Suppressor macrophage treated with lipopolysaccharide for 1 hour (primary cell): ENCODE measurements at regions not wholly inside any gene's neighbourhood (a gene's known extent, or its start where the extent isn't known, plus 50 kb on each side); places are given as distances from the start of the nearest gene placed in this dataset.
"Not testable (repeated sequence)": the region's sequence is repeated elsewhere in the genome, so short reads cannot be mapped to it uniquely, and the experiment has no call there.

ENCODE experiments used
- DNase-seq, 3 donors: peaks; one replicate each; pipeline ENCODE4 v3.0.0-alpha.2; 2020 to 2022

DNA sequence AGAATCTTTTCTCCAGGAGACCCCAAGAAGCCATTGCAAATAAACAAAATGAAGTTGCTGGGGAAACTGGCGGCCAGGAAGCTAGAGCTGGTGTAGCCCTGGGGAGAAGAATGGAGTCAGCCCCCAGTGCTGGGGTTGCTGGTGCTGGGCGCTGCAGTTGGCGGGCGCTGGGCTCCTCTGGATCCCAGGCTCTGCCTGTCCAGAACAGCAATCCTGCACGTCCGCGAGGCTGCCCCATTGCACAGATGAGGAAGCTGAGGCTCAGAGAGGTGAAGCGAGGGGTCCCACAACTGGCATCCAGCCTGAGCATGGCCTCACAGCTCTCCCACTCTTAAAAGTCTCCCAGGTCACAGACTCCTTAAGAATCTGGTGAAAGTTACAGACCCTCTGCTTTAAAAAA, 161.1 kb downstream of the OR4M2 start:
- DNase-seq, result no peak

GRCh38 chr15:22242311-22242710, 162.0 kb downstream of the OR4M2 start:
- DNase-seq, result not testable (repeated sequence)

GRCh38 chr15:22243440-22244130, 163.3 kb downstream of the OR4M2 start:
- no peak for DNase-seq

- DNase-seq, result not testable (repeated sequence)
These were observed 169.2 kb downstream of the OR4M2 start for GRCh38 chr15:22249511-22249910.

- not testable (repeated sequence) for DNase-seq
These were observed 170.4 kb downstream of the OR4M2 start for GRCh38 chr15:22250501-22251290.

DNA sequence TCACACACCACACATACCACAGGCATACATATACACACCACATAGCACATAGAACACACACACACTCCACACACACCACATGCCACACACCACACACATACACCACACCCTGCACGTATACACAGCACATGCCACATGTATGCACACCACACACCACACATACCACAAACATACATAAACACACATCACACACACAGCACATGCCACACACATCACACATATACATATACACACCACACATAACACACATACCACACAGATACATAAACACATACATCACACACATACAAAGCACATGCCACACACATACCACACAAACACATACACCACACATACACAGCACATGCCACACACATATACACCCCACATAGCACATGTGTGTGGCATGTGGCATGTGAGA, 171.1 kb downstream of the OR4M2 start:
- no peak for DNase-seq

DNA sequence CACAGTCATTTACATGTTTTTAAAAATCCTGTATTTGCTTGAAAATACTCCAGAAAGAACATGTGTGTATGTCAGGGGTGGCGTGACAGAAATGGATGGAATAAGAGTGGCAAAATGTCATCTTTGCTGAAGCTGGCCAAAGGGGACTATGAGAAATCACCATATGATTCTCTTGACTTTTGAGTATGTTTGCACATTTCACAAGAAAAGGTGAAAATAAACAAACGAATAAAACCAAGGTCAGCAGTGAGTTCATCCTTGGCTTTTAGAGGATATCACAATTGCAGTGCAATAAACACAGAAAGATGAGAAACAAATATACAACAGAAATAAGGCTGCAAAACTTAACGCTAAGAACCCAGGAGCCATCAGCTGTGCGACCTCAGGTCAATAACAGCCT, 171.7 kb downstream of the OR4M2 start:
- not testable (repeated sequence) for DNase-seq

DNA sequence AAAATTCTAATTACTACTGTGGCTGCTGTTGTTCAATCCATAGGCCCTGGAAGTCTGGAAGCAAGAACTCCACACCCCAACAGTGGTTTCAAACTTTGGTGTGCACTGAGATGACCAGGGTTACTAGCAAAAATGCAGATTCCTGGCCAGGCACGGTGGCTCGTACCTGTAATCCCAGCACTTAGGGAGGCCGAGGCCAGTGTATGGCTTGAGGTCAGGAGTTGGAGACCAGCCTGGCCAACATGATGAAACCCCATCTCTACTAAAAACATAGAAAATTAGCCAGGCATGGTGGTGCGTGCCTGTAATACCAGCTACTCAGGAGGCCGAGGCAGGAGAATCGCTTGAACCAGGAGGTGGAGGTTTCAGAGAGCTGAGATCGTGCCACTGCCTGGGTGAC, 172.2 kb downstream of the OR4M2 start:
- not testable (repeated sequence) for DNase-seq

DNA sequence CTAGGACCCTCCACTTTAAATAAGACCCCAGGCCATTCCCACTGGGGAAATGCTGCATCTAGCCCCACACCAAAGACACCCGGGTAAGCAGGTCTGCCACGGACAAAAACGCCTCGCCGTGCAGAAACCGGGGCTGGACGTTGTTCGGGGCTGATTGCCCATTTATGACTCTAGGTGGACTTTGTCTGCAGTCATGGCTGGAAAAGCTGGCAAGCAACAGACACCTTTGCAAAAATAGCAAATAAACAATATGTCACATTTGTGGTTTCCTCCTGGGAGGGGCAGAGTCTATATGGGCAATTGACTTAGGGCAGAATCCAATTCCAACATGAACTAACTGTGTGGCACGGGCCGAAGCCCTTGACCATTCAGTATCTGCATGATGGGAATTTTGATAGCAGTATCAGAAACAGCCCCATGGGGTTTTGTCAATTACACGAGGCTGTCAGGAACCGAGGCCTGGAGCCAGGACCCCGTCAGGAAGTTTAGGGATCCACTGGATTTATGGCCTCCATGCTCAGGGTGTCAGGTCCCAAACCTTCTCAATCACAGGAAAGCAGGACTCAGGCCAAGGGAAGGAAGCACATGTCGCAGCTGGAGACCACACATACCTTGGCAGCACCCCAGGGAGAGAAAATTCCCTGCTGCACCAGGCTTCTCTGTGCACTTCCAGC, 172.8 kb downstream of the OR4M2 start:
- DNase-seq, result not testable (repeated sequence)

DNA sequence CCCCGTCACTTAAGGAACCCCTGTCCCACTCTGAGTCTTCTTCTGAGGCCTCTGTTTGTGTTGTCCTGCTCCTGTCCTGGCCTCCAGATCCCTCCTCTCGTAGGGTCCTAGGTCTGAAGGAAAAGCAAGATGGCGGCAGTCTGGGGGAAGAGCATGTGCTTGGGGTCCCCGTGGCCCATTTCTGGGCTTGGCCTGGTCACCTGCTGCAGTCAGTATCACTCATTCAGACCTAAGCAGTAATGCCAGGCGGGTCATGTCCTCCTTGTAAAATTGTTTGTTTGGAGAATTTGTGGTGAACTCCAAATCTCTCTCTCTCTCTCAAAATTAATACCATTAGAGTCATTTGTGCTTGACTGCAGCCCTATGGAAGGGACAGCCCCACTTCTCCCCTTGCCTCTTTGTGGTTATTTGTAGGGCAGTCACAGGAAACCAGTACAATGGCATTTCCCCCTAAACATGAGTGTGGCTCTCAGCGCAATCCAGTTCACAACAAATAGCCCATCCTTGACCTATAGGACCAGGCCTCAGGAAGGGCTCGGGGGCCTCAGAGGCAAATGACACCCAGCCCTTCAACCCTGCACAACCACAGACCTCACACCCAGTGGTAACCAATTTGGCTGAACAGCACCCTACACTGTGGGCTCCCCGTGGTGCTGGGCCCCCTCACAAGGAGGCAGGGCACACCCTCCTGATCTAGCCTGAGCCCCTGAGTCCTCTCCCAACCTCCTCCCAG, 173.5 kb downstream of the OR4M2 start:
- peak; percentile 60 to 69 (median 66) for DNase-seq

GRCh38 chr15:22254409-22255045, 174.2 kb downstream of the OR4M2 start:
- peak in 2 of 3 donors; percentile 38 to 48 for DNase-seq

DNA sequence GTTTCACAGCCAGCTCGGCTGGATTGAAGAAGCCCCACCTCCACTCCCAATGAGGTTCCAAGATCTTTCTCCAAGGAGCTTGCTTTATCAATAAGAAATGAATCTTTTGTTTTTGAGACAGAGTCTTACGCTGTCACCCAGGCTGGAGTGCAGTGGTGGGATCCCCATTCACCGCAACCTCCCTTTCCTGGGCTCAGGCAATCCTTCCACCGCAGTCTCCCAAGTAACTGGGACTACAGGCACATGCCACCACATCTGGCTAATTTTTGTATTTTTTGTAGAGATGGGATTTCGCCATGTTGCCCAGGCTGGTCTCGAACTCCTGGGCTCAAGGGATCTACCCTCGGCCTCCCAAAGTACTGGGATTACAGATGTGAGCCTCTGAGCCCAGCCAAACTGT, 175.3 kb downstream of the OR4M2 start:
- not testable (repeated sequence) for DNase-seq

DNA sequence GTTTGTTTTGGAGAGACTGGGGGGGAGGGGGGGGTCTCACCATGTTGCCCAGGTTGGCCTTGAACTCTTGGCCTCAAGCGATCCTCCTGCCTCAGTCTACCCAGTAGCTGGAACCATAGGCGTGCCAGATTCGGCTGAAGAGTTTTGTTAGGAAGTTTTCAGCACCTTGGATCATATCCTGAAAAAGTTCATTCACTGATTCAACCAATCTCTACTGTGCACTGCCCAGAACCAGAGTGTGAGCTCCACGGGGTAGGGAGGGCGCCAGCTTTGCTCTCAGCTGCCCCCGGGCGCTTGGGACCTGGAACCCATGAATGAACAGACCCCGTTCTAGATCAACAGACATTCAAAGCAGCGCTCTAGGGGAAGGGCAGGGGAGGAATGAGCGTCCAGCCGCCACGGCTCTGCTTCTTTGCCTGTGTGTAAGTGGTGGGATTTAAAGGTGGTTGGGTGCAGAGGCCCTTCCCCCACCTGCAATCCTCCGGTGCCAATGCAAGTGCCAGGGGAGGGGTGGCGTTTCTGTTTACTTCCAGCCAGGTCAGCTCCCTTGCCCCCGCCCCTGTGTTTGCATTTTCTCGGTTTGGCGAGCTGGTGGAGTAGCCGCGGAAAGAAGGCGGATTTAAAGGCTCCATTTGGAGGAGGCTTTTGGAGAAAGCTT, 176.2 kb downstream of the OR4M2 start:
- not testable (repeated sequence) for DNase-seq

DNA sequence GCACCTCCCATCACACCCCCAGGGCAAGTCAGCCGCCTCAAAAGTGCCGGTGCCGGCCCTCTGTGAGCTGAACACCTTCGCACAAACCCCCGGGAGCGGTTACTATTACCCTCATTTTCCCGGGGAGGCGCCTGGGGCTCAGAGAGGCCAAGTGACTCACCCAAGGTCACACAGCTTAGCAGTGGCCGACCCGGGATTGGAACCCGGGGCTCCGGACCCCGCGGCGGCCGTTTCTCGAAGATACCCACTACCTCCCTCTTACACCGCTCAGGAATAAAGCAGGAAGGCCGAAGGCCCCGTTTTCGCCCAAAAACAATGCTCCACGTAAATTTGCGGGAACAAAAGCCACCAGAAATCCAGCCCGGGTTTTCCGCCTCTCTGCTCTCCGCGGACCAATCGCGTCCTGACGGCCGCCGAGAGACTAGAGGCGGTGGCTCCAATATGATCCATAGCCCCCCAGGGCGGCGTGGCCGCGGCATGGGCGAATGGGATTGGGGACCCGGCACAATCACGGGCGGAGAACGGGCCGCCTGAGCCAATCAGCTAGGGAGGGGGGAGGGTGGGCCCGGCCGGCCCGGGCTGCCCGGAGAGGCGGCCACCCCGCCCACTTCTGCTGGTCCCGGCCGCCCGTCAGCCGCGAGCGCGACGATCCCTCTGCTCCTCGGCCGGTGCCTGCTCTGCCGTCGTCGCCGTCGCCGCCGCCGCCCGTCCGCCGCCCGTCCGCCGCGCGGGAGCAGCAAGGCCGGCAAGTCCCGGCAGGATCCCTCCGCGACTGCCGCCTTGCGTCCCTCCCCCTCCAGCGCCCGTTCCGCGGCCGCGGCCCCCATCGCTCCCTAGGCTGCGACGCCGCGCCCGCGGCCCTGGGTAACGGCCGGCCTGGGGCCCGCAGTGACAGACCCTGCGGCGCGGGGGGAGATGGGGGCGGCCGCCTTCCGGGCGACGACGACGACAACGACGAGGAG, 177.0 kb downstream of the OR4M2 start:
- DNase-seq, result no peak

GRCh38 chr15:22258009-22258397, 177.7 kb downstream of the OR4M2 start:
- no peak for DNase-seq

DNA sequence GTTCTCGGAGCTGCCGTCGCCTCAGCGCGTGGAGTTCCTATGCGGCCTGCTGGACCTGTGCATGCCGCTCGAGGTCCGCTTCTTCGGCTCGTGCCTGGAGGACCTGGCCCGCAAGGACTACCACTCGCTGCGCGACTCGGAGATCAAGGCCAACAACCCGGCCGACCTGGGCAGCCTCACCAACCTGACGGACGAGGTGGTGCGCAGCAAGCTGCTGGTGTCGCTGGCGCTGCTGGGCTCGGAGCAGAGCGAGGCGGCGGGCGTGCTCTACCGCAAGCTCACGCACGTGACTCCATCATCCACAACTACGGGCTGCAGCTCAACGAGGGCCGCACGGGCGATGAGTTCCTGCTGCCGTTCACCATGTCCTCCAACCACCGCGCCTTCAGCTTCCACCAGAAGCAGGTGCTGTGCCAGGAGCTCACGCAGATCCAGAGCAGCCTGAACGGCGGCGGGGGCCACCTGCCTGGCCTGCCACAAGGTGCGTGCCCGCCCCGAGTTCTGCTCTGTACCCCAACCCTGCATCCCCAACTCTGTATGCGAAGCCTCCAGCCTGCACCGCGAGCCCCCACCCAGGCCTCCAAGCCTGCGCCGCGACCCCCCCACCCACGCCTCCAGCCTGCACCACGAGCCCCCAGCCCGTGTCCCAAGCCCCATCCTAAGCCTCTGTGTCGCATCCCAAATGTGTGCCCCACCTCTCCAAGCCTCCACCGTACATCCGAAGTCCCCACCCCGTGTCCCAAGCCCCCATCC, 178.2 kb downstream of the OR4M2 start:
- DNase-seq, result no peak

GRCh38 chr15:22259151-22259750, 178.9 kb downstream of the OR4M2 start:
- not testable (repeated sequence) for DNase-seq

DNA sequence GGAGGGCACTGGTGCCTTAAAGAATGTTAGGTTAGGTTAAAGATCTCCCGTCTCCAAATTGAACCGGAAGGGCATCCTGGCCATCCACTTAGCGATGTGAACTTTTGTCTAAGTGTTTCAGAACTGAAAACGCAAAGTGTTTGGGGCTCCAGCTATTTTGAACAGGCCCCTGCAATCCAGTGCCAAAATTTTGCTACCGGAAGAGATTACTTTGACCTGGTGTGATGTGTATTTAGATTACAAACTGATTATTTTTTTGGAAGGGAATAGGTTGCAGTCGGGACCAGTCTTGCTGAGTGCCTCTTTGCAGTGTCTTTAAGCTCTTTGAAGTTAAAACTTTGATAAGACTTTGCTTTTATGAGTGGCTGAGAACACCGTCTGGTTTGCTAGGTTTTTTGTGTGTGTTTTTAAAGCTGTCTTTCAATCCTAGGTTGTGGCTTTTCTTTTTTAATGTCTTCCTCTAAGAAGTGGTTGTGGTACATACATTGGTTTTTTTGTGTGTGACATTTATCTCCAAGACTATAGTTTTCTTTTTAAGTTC, 179.6 kb downstream of the OR4M2 start:
- no peak for DNase-seq

DNA sequence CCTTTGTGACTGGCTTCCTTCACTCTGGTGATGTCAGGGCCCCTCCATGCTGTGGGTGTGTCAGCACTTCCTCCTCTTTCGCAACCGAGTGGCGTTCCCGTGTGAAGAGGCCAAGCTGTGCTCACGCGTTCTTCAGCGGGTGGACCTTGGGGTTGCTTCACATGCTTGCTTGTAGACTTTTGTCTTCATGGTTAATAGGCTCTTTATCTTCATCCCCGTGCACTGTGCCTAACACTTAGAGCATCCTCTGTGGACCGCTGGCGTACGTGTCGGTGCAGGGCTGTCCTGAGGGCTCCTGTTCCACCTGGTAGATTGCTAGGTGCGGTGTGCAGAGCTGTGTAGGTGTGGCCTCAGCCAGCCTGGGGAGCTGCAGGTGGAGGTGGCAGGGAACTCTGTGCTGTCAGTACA, 182.3 kb downstream of the OR4M2 start:
- peak; percentile 93 to 97 (median 94) for DNase-seq
